Activated CD8-positive, alpha-beta memory T cell treated with anti-CD3 and anti-CD28 coated beads, Interleukin-2, amount 50 U/mL, for 1 hour (primary cell): ENCODE measurements at regions not wholly inside any gene's neighbourhood (a gene's known extent, or its start where the extent isn't known, plus 50 kb on each side); places are given as distances from the start of the nearest gene placed in this dataset.
"Not testable (repeated sequence)": the region's sequence is repeated elsewhere in the genome, so short reads cannot be mapped to it uniquely, and the experiment has no call there.

Source experiments
- DNase-seq: peaks from one replicate; pipeline ENCODE4 v3.0.0-alpha.2; 2020; ENCODE audit errors: extremely low read depth

GRCh38 chr12:25384038-25384892 lies 133.5 kb upstream of the KRAS start:
- no peak for DNase-seq

GRCh38 chr12:25382311-25383106 lies 131.8 kb upstream of the KRAS start:
- no peak for DNase-seq

GRCh38 chr12:25377469-25378177 lies 126.9 kb upstream of the KRAS start:
- DNase-seq, result no peak

GRCh38 chr12:25376985-25377384 lies 126.3 kb upstream of the KRAS start:
- DNase-seq, result no peak

GRCh38 chr12:25376407-25376806 lies 125.7 kb upstream of the KRAS start:
- DNase-seq, result no peak

GRCh38 chr12:25372969-25373817 lies 122.5 kb upstream of the KRAS start:
- DNase-seq, result no peak

- DNase-seq, result no peak
These were observed 121.3 kb upstream of the KRAS start for GRCh38 chr12:25372002-25372401.

GRCh38 chr12:25368557-25368956 lies 117.8 kb upstream of the KRAS start:
- DNase-seq, result no peak

- no peak for DNase-seq
These were observed 115.4 kb upstream of the KRAS start for GRCh38 chr12:25366122-25366521.

- DNase-seq, result no peak
These were observed 114.6 kb upstream of the KRAS start for GRCh38 chr12:25365340-25365730.

GRCh38 chr12:25364529-25365339 lies 114.0 kb upstream of the KRAS start:
- no peak for DNase-seq

GRCh38 chr12:25362646-25363045 lies 111.9 kb upstream of the KRAS start:
- no peak for DNase-seq

GRCh38 chr12:25361511-25361910 lies 110.8 kb upstream of the KRAS start:
- DNase-seq, result no peak

- DNase-seq, result no peak
These were observed 106.9 kb upstream of the KRAS start for GRCh38 chr12:25357595-25357994.

- not testable (repeated sequence) for DNase-seq
These were observed 102.2 kb upstream of the KRAS start for GRCh38 chr12:25352942-25353341.

GRCh38 chr12:25352083-25352918 lies 101.6 kb upstream of the KRAS start:
- no peak for DNase-seq

GRCh38 chr12:25348593-25348895 lies 97.8 kb upstream of the KRAS start:
- no peak for DNase-seq

- no peak for DNase-seq
These were observed 97.2 kb upstream of the KRAS start for GRCh38 chr12:25347716-25348592.

GRCh38 chr12:25341877-25342276 lies 91.1 kb upstream of the KRAS start:
- DNase-seq, result not testable (repeated sequence)
